ENCODE measurements at regions not wholly inside any gene's neighbourhood (a gene's known extent, or its start where the extent isn't known, plus 50 kb on each side); places are given as distances from the start of the nearest gene placed in this dataset.

GRCh38 chr6:145047891-145048290, 687.4 kb downstream of the EPM2A start:
- no peak overlapping the region for H3K4me3 Mint-ChIP-seq
- no peaks in the 10 kb centered on the region for H3K36me3 Mint-ChIP-seq
- DNase-seq (no peak), ATAC-seq (replicated peaks) (no peak)
- H3K27me3 Mint-ChIP-seq = peaks cover 0 to 5% of the 10 kb centered on the region in 2 donors
- H3K9me3 Mint-ChIP-seq = no peaks in the 10 kb centered on the region
- H3K4me1 Mint-ChIP-seq = no peaks in the 10 kb centered on the region
- H3K27ac Mint-ChIP-seq = no peak overlapping the region

GRCh38 chr6:145051661-145052060, 683.7 kb downstream of the EPM2A start:
- ATAC-seq (replicated peaks) = peak in 1 of 2 donors; percentile 27
- Mint-ChIP-seq H3K27me3 (no peaks in the 10 kb centered on the region), H3K27ac (no peak overlapping the region), H3K4me1 (no peaks in the 10 kb centered on the region), H3K36me3 (no peaks in the 10 kb centered on the region), H3K4me3 (no peak overlapping the region), H3K9me3 (no peaks in the 10 kb centered on the region)
- DNase-seq = no peak

- Mint-ChIP-seq H3K36me3 (no peaks in the 10 kb centered on the region), H3K4me3 (no peak overlapping the region), H3K27ac (no peak overlapping the region), H3K27me3 (no peaks in the 10 kb centered on the region), H3K9me3 (no peaks in the 10 kb centered on the region), H3K4me1 (no peaks in the 10 kb centered on the region)
- DNase-seq (no peak), ATAC-seq (replicated peaks) (no peak)
Measured at GRCh38 chr6:145055567-145055966, 679.8 kb downstream of the EPM2A start.

GRCh38 chr6:145060714-145061113, 674.6 kb downstream of the EPM2A start:
- Mint-ChIP-seq H3K9me3 (no peaks in the 10 kb centered on the region), H3K27me3 (no peaks in the 10 kb centered on the region), H3K4me1 (no peaks in the 10 kb centered on the region), H3K36me3 (no peaks in the 10 kb centered on the region), H3K27ac (no peak overlapping the region), H3K4me3 (no peak overlapping the region)
- DNase-seq = no peak
- no peak for ATAC-seq (replicated peaks)

- DNase-seq (no peak), ATAC-seq (replicated peaks) (no peak)
- Mint-ChIP-seq H3K27ac (no peak overlapping the region), H3K4me3 (no peak overlapping the region), H3K4me1 (no peaks in the 10 kb centered on the region), H3K27me3 (peaks cover 0 to 4% of the 10 kb centered on the region in 2 donors), H3K36me3 (no peaks in the 10 kb centered on the region), H3K9me3 (no peaks in the 10 kb centered on the region)
Measured at GRCh38 chr6:145063091-145063490, 672.2 kb downstream of the EPM2A start.

GRCh38 chr6:145067430-145067829, 667.9 kb downstream of the EPM2A start:
- Mint-ChIP-seq H3K4me1 (no peaks in the 10 kb centered on the region), H3K27ac (no peak overlapping the region), H3K4me3 (no peak overlapping the region), H3K27me3 (peaks cover 4% of the 10 kb centered on the region in 2 donors), H3K36me3 (peaks cover 0 to 2% of the 10 kb centered on the region in 2 donors), H3K9me3 (peaks cover 0 to 2% of the 10 kb centered on the region in 2 donors)
- ATAC-seq (replicated peaks) = no peak
- DNase-seq = no peak

GRCh38 chr6:145068577-145068976, 666.7 kb downstream of the EPM2A start:
- Mint-ChIP-seq H3K36me3 (peaks cover 0 to 2% of the 10 kb centered on the region in 2 donors), H3K9me3 (peaks cover 0 to 2% of the 10 kb centered on the region in 2 donors), H3K27ac (no peak overlapping the region), H3K27me3 (peaks cover 4% of the 10 kb centered on the region in 2 donors), H3K4me1 (no peaks in the 10 kb centered on the region), H3K4me3 (no peak overlapping the region)
- DNase-seq (no peak), ATAC-seq (replicated peaks) (no peak)

- Mint-ChIP-seq H3K27ac (no peak overlapping the region), H3K4me1 (no peaks in the 10 kb centered on the region), H3K36me3 (peaks cover 0 to 2% of the 10 kb centered on the region in 2 donors), H3K9me3 (peaks cover 0 to 2% of the 10 kb centered on the region in 2 donors), H3K27me3 (peaks cover 4% of the 10 kb centered on the region in 2 donors), H3K4me3 (no peak overlapping the region)
- no peak for ATAC-seq (replicated peaks)
- DNase-seq = no peak
Measured at GRCh38 chr6:145069966-145070365, 665.4 kb downstream of the EPM2A start.

GRCh38 chr6:145070791-145071190, 664.5 kb downstream of the EPM2A start:
- Mint-ChIP-seq H3K36me3 (peaks cover 0 to 2% of the 10 kb centered on the region in 2 donors), H3K27ac (no peak overlapping the region)
- no peak for DNase-seq

GRCh38 chr6:145071836-145072235, 663.5 kb downstream of the EPM2A start:
- H3K4me1 Mint-ChIP-seq = no peaks in the 10 kb centered on the region
- DNase-seq = no peak
- H3K9me3 Mint-ChIP-seq = peaks cover 0 to 2% of the 10 kb centered on the region in 2 donors
- H3K36me3 Mint-ChIP-seq = peaks cover 0 to 2% of the 10 kb centered on the region in 2 donors
- no peak overlapping the region for H3K27ac Mint-ChIP-seq
- no peak for ATAC-seq (replicated peaks)
- no peak overlapping the region for H3K4me3 Mint-ChIP-seq
- peaks cover 0 to 4% of the 10 kb centered on the region in 2 donors for H3K27me3 Mint-ChIP-seq

More at GRCh38 chr6:145070791-145071190, 664.5 kb downstream of the EPM2A start:
- no peak for ATAC-seq (replicated peaks)
- peaks cover 0 to 2% of the 10 kb centered on the region in 2 donors for H3K9me3 Mint-ChIP-seq
- no peak overlapping the region for H3K4me3 Mint-ChIP-seq
- peaks cover 4% of the 10 kb centered on the region in 2 donors for H3K27me3 Mint-ChIP-seq
- no peaks in the 10 kb centered on the region for H3K4me1 Mint-ChIP-seq

- Mint-ChIP-seq H3K4me1 (no peaks in the 10 kb centered on the region), H3K27me3 (peaks cover 0 to 4% of the 10 kb centered on the region in 2 donors), H3K9me3 (peaks cover 0 to 2% of the 10 kb centered on the region in 2 donors), H3K4me3 (no peak overlapping the region), H3K36me3 (peaks cover 0 to 2% of the 10 kb centered on the region in 2 donors), H3K27ac (no peak overlapping the region)
- DNase-seq (no peak), ATAC-seq (replicated peaks) (no peak)
Measured at GRCh38 chr6:145073811-145074210, 661.5 kb downstream of the EPM2A start.

GRCh38 chr6:145074805-145075204, 660.5 kb downstream of the EPM2A start:
- Mint-ChIP-seq H3K36me3 (peaks cover 0 to 2% of the 10 kb centered on the region in 2 donors), H3K27ac (no peak overlapping the region), H3K4me1 (no peaks in the 10 kb centered on the region), H3K4me3 (no peak overlapping the region), H3K27me3 (peaks cover 0 to 4% of the 10 kb centered on the region in 2 donors), H3K9me3 (peaks cover 0 to 2% of the 10 kb centered on the region in 2 donors)
- DNase-seq = no peak
- ATAC-seq (replicated peaks) = no peak

- no peak overlapping the region for H3K4me3 Mint-ChIP-seq
- ATAC-seq (replicated peaks) (no peak), DNase-seq (no peak)
- no peaks in the 10 kb centered on the region for H3K4me1 Mint-ChIP-seq
- peaks cover 0 to 2% of the 10 kb centered on the region in 2 donors for H3K36me3 Mint-ChIP-seq
- no peak overlapping the region for H3K27ac Mint-ChIP-seq
- peaks cover 0 to 4% of the 10 kb centered on the region in 2 donors for H3K27me3 Mint-ChIP-seq
- H3K9me3 Mint-ChIP-seq = peaks cover 0 to 2% of the 10 kb centered on the region in 2 donors
Measured at GRCh38 chr6:145075425-145075824, 659.9 kb downstream of the EPM2A start.

- peaks cover 0 to 2% of the 10 kb centered on the region in 2 donors for H3K36me3 Mint-ChIP-seq
- peaks cover 0 to 2% of the 10 kb centered on the region in 2 donors for H3K9me3 Mint-ChIP-seq
- ATAC-seq (replicated peaks) (no peak), DNase-seq (no peak)
- no peak overlapping the region for H3K27ac Mint-ChIP-seq
- no peak overlapping the region for H3K4me3 Mint-ChIP-seq
- peaks cover 0 to 3% of the 10 kb centered on the region in 2 donors for H3K27me3 Mint-ChIP-seq
- H3K4me1 Mint-ChIP-seq = no peaks in the 10 kb centered on the region
Measured at GRCh38 chr6:145076115-145076841, 659.0 kb downstream of the EPM2A start.

GRCh38 chr6:145077382-145077781, 657.9 kb downstream of the EPM2A start:
- no peaks in the 10 kb centered on the region for H3K27me3 Mint-ChIP-seq
- no peak overlapping the region for H3K27ac Mint-ChIP-seq
- no peak for DNase-seq
- no peaks in the 10 kb centered on the region for H3K36me3 Mint-ChIP-seq
- H3K9me3 Mint-ChIP-seq = peaks cover 0 to 2% of the 10 kb centered on the region in 2 donors
- no peak overlapping the region for H3K4me3 Mint-ChIP-seq
- H3K4me1 Mint-ChIP-seq = no peaks in the 10 kb centered on the region
- no peak for ATAC-seq (replicated peaks)
